Retinal pigment epithelial cell (primary cell): ENCODE measurements at regions not wholly inside any gene's neighbourhood (a gene's known extent, or its start where the extent isn't known, plus 50 kb on each side); places are given as distances from the start of the nearest gene placed in this dataset.
"Not testable (repeated sequence)": the region's sequence is repeated elsewhere in the genome, so short reads cannot be mapped to it uniquely, and the experiment has no call there.

Source experiments
- DNase-seq: peaks from one replicate; pipeline ENCODE4 v3.0.0-alpha.2; 2010; ENCODE audit warnings: low read depth
- H3K4me3 ChIP-seq: 2 replicates; pipeline ENCODE4 v1.5.1; 2011; ENCODE audit warnings: mild to moderate bottlenecking, low read length, control low read depth, moderate library complexity
- CTCF ChIP-seq: conservative IDR thresholded peaks from 2 replicates; pipeline ENCODE4 v1.5.1; 2011; ENCODE audit warnings: low read depth, low read length, control low read depth, inconsistent platforms

DNA sequence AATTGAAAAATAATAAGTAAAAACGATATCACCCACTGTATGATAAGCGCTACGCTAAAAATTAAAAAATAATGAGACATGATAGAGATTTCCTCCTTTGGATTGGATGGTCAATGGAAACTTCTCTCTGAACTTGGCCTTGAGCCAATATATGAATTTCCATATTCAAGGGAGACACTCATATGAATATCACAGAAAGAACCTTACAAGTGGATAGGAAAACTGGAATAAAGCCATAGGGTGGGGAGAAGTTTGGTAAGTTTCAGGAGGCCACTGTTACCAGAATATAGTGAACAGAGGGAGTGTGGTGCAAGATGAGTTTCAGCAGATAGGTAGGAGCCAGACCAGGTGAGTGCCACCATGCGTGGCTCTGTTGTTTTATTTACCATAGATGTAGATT lies 147.2 kb downstream of the SEM1 start:
- no peak overlapping the region for H3K4me3 ChIP-seq
- TF ChIP-seq CTCF = no peak
- DNase-seq = no peak

DNA sequence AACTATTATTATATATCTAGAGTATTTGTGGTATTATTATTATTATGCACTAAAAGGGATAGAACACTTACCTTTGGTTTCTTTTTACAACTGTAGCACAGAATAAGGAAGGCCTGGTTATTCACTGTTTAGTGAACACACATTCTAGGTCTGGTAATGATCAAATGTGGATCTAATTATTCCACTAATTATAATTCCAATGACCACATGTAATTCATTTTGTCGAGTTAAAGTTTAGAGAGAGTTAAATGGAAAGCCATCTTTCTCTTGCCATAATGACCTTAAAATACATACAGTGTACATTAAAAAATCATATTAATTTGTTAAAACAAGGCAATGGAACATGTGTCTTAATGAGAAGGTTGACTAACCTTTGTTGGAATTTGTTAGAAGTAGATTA lies 147.8 kb downstream of the SEM1 start:
- TF ChIP-seq CTCF = no peak
- no peak overlapping the region for H3K4me3 ChIP-seq
- no peak for DNase-seq

- peak; percentile 7 for DNase-seq
- H3K4me3 ChIP-seq = no peak overlapping the region
- no peak for TF ChIP-seq CTCF
Measured at GRCh38 chr7:96558530-96558929, 151.1 kb downstream of the SEM1 start.

- DNase-seq = no peak
- no peak overlapping the region for H3K4me3 ChIP-seq
- TF ChIP-seq CTCF = no peak
Measured at GRCh38 chr7:96558093-96558492, 151.6 kb downstream of the SEM1 start.

DNA sequence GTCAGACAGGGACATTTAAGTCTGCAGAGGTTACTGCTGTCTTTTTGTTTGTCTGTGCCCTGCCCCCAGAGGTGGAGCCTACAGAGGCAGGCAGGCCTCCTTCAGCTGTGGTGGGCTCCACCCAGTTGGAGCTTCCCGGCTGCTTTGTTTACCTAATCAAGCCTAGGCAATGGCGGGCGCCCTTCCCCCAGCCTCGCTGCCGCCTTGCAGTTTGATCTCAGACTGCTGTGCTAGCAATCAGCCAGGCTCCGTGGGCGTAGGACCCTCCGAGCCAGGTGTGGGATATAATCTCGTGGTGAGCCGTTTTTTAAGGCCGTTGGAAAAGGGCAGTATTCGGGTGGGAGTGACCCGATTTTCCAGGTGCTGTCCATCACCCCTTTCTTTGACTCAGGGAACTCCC lies 152.0 kb downstream of the SEM1 start:
- not testable (repeated sequence) for H3K4me3 ChIP-seq, DNase-seq

DNA sequence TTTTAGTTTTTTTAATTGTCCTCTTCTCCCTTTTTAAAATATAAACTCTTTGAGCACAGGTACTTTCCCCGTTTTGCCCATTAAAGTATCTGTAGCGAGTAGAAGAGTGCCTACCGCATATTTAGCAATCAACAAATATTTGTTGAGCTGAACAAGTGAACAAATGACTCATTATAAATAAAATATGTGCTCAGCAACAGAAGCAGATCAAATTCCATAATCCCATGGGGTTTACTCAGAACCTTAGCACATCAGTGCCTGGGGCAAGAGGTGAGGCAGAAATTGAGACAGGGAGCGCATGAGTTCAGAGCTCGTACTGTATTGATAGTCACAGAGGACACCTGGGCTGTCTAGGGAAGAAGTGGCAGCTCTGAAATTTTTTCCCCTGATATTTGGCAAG lies 161.0 kb downstream of the SEM1 start:
- TF ChIP-seq CTCF = no peak

DNA sequence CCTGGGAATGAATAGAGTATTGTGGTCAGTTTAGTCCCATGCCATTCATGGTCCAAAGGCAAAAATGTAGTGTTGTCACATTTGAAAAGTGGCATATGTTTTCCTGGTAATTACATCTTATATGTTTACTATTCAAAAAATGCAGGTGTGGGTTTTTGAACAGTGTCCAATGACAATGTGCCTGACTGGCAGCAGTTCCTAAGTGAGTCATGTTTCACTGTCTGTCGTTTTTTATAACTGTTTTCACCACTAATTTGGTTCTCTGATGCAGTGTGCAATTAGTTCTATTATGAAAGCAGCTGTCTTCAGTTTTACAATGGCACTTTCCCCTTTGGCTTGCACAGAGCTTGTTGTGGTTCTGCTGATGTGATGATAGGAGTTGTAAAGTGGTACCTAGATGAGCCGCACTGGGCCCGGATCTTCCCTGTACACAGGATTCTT lies 162.3 kb downstream of the SEM1 start:
- no peak overlapping the region for H3K4me3 ChIP-seq
- no peak for TF ChIP-seq CTCF
- DNase-seq = peak; percentile 44

More for the DNA sequence above, 161.0 kb downstream of the SEM1 start:
- H3K4me3 ChIP-seq = no peak overlapping the region
- DNase-seq = peak; percentile 50

- no peak overlapping the region for H3K4me3 ChIP-seq
- TF ChIP-seq CTCF = no peak
- peak; percentile 7 for DNase-seq
Measured at GRCh38 chr7:96546426-96546825, 163.2 kb downstream of the SEM1 start.
